Keratinocyte (primary cell): ENCODE measurements at regions not wholly inside any gene's neighbourhood (a gene's known extent, or its start where the extent isn't known, plus 50 kb on each side); places are given as distances from the start of the nearest gene placed in this dataset.

ENCODE experiments used
- DNase-seq: peaks from one replicate; pipeline ENCODE4 v3.0.0-alpha.2; 2011; ENCODE audit warnings: low read depth, missing footprints, low spot score
- FAIRE-seq: peaks from 2 replicates; lab custom pipeline; 2011; peaks lifted over from hg19 to GRCh38; lab: Jason Lieb, UNC
- H2AFZ ChIP-seq: 2 replicates; pipeline ENCODE4 v1.6.0; 2012; ENCODE audit warnings: low read length, control low read depth, inconsistent platforms; ENCODE audit not compliant: control insufficient read depth
- H3K27ac ChIP-seq: 2 replicates; pipeline ENCODE4 v1.5.1; 2011; ENCODE audit warnings: low read length; ENCODE audit not compliant: control insufficient read depth, insufficient read depth
- H3K27me3 ChIP-seq: 3 replicates; pipeline ENCODE4 v1.6.0; 2011; ENCODE audit warnings: low read length; ENCODE audit not compliant: control insufficient read depth, insufficient read depth; ENCODE audit errors: extremely low read depth
- H3K36me3 ChIP-seq, 2 experiments: 2 replicates in 1 of 2; 3 replicates in 1 of 2; pipeline ENCODE4 v1.5.1; 2011; ENCODE audit warnings: low read length in 2 of 2, mild to moderate bottlenecking in 1 of 2; ENCODE audit not compliant: control insufficient read depth in 2 of 2, insufficient read depth in 2 of 2; ENCODE audit errors: extremely low read depth in 1 of 2
- H3K4me1 ChIP-seq: 3 replicates; pipeline ENCODE4 v1.5.1; 2011; ENCODE audit warnings: low read length; ENCODE audit not compliant: control insufficient read depth, insufficient read depth; ENCODE audit errors: extremely low read depth
- H3K4me2 ChIP-seq: 3 replicates; pipeline ENCODE4 v1.6.0; 2011; ENCODE audit warnings: low read depth, low read length; ENCODE audit not compliant: control insufficient read depth, insufficient read depth; ENCODE audit errors: extremely low read depth
- H3K4me3 ChIP-seq, 3 experiments: fragments of 200-600 bp in 1 of 3; sonication (generic) in 1 of 3; 2 replicates in 2 of 3; 3 replicates in 1 of 3; pipeline ENCODE4 v1.5.1; 2011 to 2016; ENCODE audit warnings: low read length in 3 of 3, mild to moderate bottlenecking in 3 of 3, control low read depth in 2 of 3, inconsistent platforms in 1 of 3, low read depth in 1 of 3, mixed read lengths in 1 of 3, mixed run types in 1 of 3, moderate library complexity in 1 of 3; ENCODE audit not compliant: control insufficient read depth in 2 of 3, insufficient read depth in 2 of 3; ENCODE audit errors: extremely low read depth in 1 of 3
- H3K79me2 ChIP-seq: 2 replicates; pipeline ENCODE4 v1.6.0; 2012; ENCODE audit warnings: low read length; ENCODE audit not compliant: control insufficient read depth, insufficient read depth
- H3K9ac ChIP-seq: 3 replicates; pipeline ENCODE4 v1.6.0; 2011; ENCODE audit warnings: low read length; ENCODE audit not compliant: control insufficient read depth, insufficient read depth; ENCODE audit errors: extremely low read depth
- H3K9me1 ChIP-seq: 3 replicates; pipeline ENCODE4 v1.6.0; 2011; ENCODE audit warnings: low read length; ENCODE audit not compliant: control insufficient read depth, insufficient read depth; ENCODE audit errors: extremely low read depth
- H3K9me3 ChIP-seq: 2 replicates; pipeline ENCODE4 v1.5.1; 2012; ENCODE audit warnings: low read depth, low read length; ENCODE audit not compliant: control insufficient read depth
- H4K20me1 ChIP-seq: 3 replicates; pipeline ENCODE4 v1.6.0; 2011; ENCODE audit warnings: low read length; ENCODE audit not compliant: control insufficient read depth, insufficient read depth; ENCODE audit errors: extremely low read depth
- CTCF ChIP-seq, 3 experiments: IDR thresholded peaks in 1 of 3; conservative IDR thresholded peaks in 1 of 3; optimal IDR thresholded peaks in 1 of 3; 2 replicates in 2 of 3; 3 replicates in 1 of 3; pipeline versions ENCODE3 to v1.5.1; 2011; ENCODE audit warnings: low read length in 3 of 3, mild to moderate bottlenecking in 3 of 3, moderate library complexity in 2 of 3, control low read depth in 1 of 3, inconsistent platforms in 1 of 3; ENCODE audit not compliant: insufficient read depth in 2 of 3; ENCODE audit errors: extremely low read depth in 1 of 3
- EZH2 ChIP-seq: IDR thresholded peaks from one replicate; pipeline ENCODE4 v1.6.1; 2012; ENCODE audit warnings: inconsistent platforms, mild to moderate bottlenecking, low read length, moderate library complexity
- dilution Hi-C: fragments of 300-500 bp; cut with MboI; formaldehyde crosslinking; loops from one replicate; pipeline ENCODE4 v1.7.0; 2020; ENCODE audit warnings: low sequenced_read_pairs; ENCODE audit not compliant: extremely low pct_ligation_motif_present

- no peaks in the 10 kb centered on the region for H3K36me3 ChIP-seq
- H3K4me2 ChIP-seq, result peak overlapping the region; percentile 36
- H3K79me2 ChIP-seq, result no peaks in the 10 kb centered on the region
- no peak for DNase-seq
- TF ChIP-seq EZH2 (no peak), CTCF (optimal IDR thresholded peaks at IDR 0.05 in 1 of 3, IDR thresholded peaks at IDR 0.05 in 1 of 3, conservative IDR thresholded peaks at IDR 0.05 in 1 of 3; ENCODE audit: extremely low read depth in 1 of 3, insufficient read depth in 2 of 3, low read length in 3 of 3) (no peak)
- peaks cover 41% of the 10 kb centered on the region for H3K4me1 ChIP-seq
- H3K27ac ChIP-seq, result peak overlapping the region; percentile 93
- H3K27me3 ChIP-seq, result no peaks in the 10 kb centered on the region
- H3K9ac ChIP-seq, result no peak overlapping the region
- dilution Hi-C loops, result no loop called here
- H3K9me1 ChIP-seq, result no peaks in the 10 kb centered on the region
- peak; percentile 58 for FAIRE-seq
- H4K20me1 ChIP-seq, result no peaks in the 10 kb centered on the region
- H3K9me3 ChIP-seq, result no peaks in the 10 kb centered on the region
- peak overlapping the region; percentile 1 for H2AFZ ChIP-seq
- no peak overlapping the region for H3K4me3 ChIP-seq
These were observed 64.6 kb upstream of the ZFR start for GRCh38 chr5:32508806-32509805.

DNA sequence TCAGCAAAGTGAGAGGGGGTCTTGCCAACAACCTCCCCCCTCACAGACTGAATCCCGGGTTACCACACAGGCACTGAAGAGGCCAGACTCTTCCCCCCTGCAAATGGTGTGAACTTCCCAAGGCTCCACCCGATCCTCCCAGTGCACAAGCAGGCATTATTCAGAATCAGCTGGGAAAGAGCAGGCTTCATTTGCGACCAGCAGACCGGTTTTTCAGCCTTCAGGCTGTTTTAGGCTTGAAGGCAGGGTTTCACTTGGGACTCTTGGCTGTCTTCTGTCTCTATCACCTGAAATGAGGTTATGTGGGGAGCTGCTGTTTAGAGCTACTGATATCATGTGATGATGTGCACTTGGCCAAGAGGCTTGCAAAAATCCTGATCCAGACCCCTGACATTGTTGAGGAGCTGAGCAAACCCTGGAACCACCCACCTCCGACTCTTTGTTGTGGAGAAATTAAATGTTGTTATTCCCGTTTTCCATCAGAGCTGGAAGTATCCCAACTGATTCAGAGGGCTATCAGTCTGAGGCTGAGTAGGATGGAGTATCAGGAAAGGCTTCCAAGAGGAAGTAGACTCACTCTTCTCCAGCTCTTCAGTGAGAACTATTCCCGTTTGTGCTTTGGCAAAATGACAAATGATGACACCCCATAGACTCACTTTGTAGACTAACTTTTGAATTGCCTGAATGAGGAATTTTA is 63.3 kb upstream of the ZFR start:
- no peaks in the 10 kb centered on the region for H3K9me3 ChIP-seq
- H3K27me3 ChIP-seq, result no peaks in the 10 kb centered on the region
- no peaks in the 10 kb centered on the region for H4K20me1 ChIP-seq
- dilution Hi-C loops, result no loop called here
- H3K79me2 ChIP-seq, result no peaks in the 10 kb centered on the region
- H2AFZ ChIP-seq, result peak overlapping the region; percentile 45
- peak overlapping the region; percentile 60 for H3K9ac ChIP-seq
- no peaks in the 10 kb centered on the region for H3K36me3 ChIP-seq
- no peaks in the 10 kb centered on the region for H3K9me1 ChIP-seq
- H3K4me2 ChIP-seq, result peak overlapping the region; percentile 76
- FAIRE-seq (peak; percentile 82), DNase-seq (no peak)
- H3K4me1 ChIP-seq, result peaks cover 41% of the 10 kb centered on the region
- H3K27ac ChIP-seq, result peak overlapping the region; percentile 93
- TF ChIP-seq CTCF (optimal IDR thresholded peaks at IDR 0.05 in 1 of 3, IDR thresholded peaks at IDR 0.05 in 1 of 3, conservative IDR thresholded peaks at IDR 0.05 in 1 of 3; ENCODE audit: extremely low read depth in 1 of 3, insufficient read depth in 2 of 3, low read length in 3 of 3) (no peak), EZH2 (no peak)
- H3K4me3 ChIP-seq, result peak overlapping the region in 2 of 3 experiments; percentile 5 to 8
